Fibroblast of villous mesenchyme (primary cell): ENCODE measurements at regions not wholly inside any gene's neighbourhood (a gene's known extent, or its start where the extent isn't known, plus 50 kb on each side); places are given as distances from the start of the nearest gene placed in this dataset.
A peak's percentile ranks its signal among the peaks of the same experiment; 100 is the strongest.
"Not testable (repeated sequence)": the region's sequence is repeated elsewhere in the genome, so short reads cannot be mapped to it uniquely, and the experiment has no call there.

ENCODE experiments used
- DNase-seq: peaks from one replicate; pipeline ENCODE4 v3.0.0-alpha.2; 2010; ENCODE audit warnings: low read depth
- H3K4me3 ChIP-seq: 2 replicates; pipeline ENCODE4 v1.5.1; 2011; ENCODE audit warnings: low read depth, mild to moderate bottlenecking, low read length
- CTCF ChIP-seq: IDR thresholded peaks from 2 replicates; pipeline ENCODE4 v1.5.1; 2012; ENCODE audit warnings: low read depth, mild to moderate bottlenecking, low read length; ENCODE audit not compliant: insufficient read depth

DNA sequence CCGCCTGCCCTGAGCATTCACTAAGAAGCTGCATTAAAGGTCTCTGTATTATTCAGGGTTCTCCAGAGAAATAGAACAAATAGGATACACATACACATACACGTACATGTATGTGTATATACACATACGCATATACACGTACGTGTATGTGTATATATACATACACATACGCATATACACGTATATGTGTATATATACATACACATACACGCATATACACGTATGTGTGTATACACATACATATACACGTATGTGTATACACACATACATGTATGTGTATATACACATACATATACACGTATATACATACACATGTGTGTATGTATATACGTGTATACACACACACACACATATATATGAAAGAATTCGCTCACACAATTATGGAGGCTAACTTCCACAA lies 108.9 kb upstream of the BARHL2 start:
- DNase-seq, result no peak
- TF ChIP-seq CTCF, result no peak
- H3K4me3 ChIP-seq, result no peak overlapping the region

DNA sequence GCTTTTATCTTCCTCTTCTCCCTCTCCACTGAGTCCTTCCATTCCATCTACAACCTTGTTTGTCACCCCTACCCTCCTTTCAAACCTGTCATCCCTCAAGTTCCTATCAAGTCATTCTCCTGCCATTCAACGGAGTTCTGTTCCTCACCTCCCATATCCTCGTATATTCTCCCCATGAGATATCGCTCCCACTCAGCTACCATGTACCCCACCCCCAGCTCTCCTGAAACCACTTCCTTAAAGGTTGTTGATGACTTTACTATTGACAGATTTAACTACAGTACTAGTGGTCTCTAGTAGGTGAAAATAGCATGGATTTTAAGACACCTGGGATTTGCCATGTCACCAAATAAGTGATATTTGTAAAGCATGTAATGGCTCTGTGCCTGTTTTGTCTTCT lies 107.4 kb upstream of the BARHL2 start:
- TF ChIP-seq CTCF, result no peak
- no peak overlapping the region for H3K4me3 ChIP-seq
- no peak for DNase-seq

DNA sequence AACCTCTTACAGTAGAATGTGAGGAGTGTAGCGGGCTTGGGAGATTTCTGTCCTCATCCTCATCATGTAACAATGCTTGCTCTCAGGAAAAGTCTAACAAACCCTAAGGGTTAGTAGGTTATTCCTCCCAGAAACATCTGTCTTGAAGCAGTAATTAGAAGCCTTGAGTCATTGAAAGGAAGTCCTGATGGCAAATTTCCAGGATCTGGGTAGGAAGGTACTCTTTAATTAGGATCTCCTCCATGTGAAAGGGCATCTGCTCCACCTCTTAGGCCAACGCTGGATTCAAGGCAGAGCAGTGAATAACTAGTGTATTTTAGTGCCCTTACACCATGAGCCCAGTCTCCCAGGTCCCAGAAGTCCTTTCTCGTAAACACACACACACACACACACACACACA lies 106.6 kb upstream of the BARHL2 start:
- no peak for TF ChIP-seq CTCF
- DNase-seq, result no peak
- H3K4me3 ChIP-seq, result no peak overlapping the region

DNA sequence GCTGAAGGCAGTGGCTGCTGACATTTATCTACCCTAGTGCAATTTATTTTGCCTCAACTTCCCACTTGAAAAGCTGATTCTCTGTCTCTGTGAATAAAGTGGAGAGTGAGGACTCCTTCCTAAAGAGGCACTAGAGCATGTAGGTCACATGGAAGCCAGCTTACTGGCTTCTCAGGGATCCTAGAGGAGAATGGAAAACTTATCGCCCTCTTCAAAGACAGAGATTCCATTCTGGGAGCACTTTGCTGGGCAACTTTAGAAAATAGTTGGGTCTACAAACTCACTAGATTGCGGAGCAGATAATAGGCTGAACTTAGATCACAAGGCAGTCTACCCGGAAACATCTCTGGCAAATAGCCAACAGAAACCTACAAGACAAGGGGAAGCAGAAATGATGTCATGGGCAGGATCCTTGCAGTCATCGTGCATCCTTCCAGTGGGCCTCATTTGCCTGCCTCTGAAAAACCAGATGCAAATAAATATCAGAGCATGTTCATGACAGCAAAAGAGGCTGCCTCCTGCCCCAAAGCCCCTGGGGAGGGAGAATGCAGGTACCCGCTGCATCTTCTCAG lies 104.8 kb upstream of the BARHL2 start:
- TF ChIP-seq CTCF, result no peak
- H3K4me3 ChIP-seq, result no peak overlapping the region
- no peak for DNase-seq

GRCh38 chr1:90821152-90821787 lies 104.2 kb upstream of the BARHL2 start:
- H3K4me3 ChIP-seq, result no peak overlapping the region
- TF ChIP-seq CTCF, result no peak
- DNase-seq, result peak; percentile 11

GRCh38 chr1:90820745-90821144 lies 103.6 kb upstream of the BARHL2 start:
- H3K4me3 ChIP-seq, result no peak overlapping the region
- no peak for DNase-seq
- TF ChIP-seq CTCF, result no peak

- H3K4me3 ChIP-seq, result no peak overlapping the region
- TF ChIP-seq CTCF, result no peak
- DNase-seq, result no peak
Observed at GRCh38 chr1:90817399-90817798, 100.3 kb upstream of the BARHL2 start.

- not testable (repeated sequence) for DNase-seq, H3K4me3 ChIP-seq
Observed at GRCh38 chr1:90812237-90812636, 95.1 kb upstream of the BARHL2 start.

DNA sequence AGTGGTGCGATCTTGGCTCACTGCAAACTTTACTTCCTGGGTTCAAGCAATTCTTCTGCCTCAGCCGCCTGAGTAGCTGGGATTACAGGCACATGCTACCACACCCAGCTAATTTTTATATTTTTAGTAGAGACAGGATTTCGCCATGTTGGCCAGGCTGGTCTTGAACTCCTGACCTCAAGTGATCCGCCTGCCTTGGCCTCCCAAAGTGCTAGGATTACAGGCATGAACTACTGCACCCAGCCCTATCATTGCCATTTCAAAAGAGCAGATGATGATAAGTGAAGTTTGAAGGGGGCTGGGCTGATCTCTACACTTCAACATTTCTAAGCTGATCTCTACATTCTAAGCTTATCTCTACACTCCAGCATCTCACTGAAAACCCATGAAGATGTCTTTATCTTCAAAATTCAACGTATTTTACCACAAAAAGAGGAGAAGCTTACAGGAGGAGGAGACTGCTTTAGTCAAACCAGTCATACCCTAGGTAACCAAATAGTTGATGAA lies 94.4 kb upstream of the BARHL2 start:
- not testable (repeated sequence) for H3K4me3 ChIP-seq, DNase-seq
